RWPE2 (cell line): ENCODE measurements at regions not wholly inside any gene's neighbourhood (a gene's known extent, or its start where the extent isn't known, plus 50 kb on each side); places are given as distances from the start of the nearest gene placed in this dataset.
A peak's percentile ranks its signal among the peaks of the same experiment; 100 is the strongest.

Experiments used
- ATAC-seq: fragments of 200-7000 bp; cut with Tn5 transposase; 3 replicates; pipeline ENCODE4 v1.9.1; 2021; ENCODE audit warnings: low read depth
- DNase-seq: peaks from one replicate; pipeline ENCODE4 v3.0.0-alpha.2; 2020; ENCODE audit warnings: low spot score
- H3K27ac ChIP-seq: fragments of 450-650 bp; 2 replicates; pipeline ENCODE4 v1.5.1; 2017; ENCODE audit warnings: mild to moderate bottlenecking; ENCODE audit not compliant: poor library complexity, severe bottlenecking
- H3K27me3 ChIP-seq: fragments of 250-450 bp; sonication (Bioruptor Pico); 2 replicates; pipeline ENCODE4 v1.5.1; 2021; ENCODE audit warnings: mild to moderate bottlenecking, moderate library complexity; ENCODE audit not compliant: insufficient read depth, poor library complexity, severe bottlenecking
- H3K36me3 ChIP-seq: fragments of 250-450 bp; sonication (Bioruptor Pico); 2 replicates; pipeline ENCODE4 v1.5.1; 2020; ENCODE audit warnings: low read depth, mild to moderate bottlenecking, moderate library complexity
- H3K4me1 ChIP-seq: fragments of 250-450 bp; sonication (Bioruptor Pico); 2 replicates; pipeline ENCODE4 v1.5.1; 2021; ENCODE audit warnings: mild to moderate bottlenecking, moderate library complexity; ENCODE audit not compliant: insufficient read depth, poor library complexity, severe bottlenecking
- H3K4me3 ChIP-seq: fragments of 250-450 bp; sonication (Bioruptor Pico); 2 replicates; pipeline ENCODE4 v1.5.1; 2021; ENCODE audit warnings: mild to moderate bottlenecking, moderate library complexity; ENCODE audit not compliant: severe bottlenecking
- H3K9me3 ChIP-seq: fragments of 250-450 bp; sonication (Bioruptor Pico); 2 replicates; pipeline ENCODE4 v1.5.1; 2021; ENCODE audit warnings: mild to moderate bottlenecking, moderate library complexity; ENCODE audit not compliant: severe bottlenecking
- CTCF ChIP-seq: fragments of 450-650 bp; IDR thresholded peaks from one replicate; pipeline ENCODE4 v1.5.1; 2017; ENCODE audit warnings: mild to moderate bottlenecking, moderate library complexity; ENCODE audit not compliant: poor library complexity, severe bottlenecking

GRCh38 chr20:1845163-1845523, 50.1 kb upstream of the SIRPA start:
- Histone ChIP-seq H3K9me3 (no peaks in the 10 kb centered on the region), H3K27ac (no peak overlapping the region), H3K4me1 (peaks cover 16% of the 10 kb centered on the region), H3K4me3 (no peak overlapping the region), H3K27me3 (no peaks in the 10 kb centered on the region), H3K36me3 (no peaks in the 10 kb centered on the region)
- TF ChIP-seq CTCF: no peak
- DNase-seq (no peak), ATAC-seq (no peak)

- H3K27ac ChIP-seq: no peak overlapping the region
- no peaks in the 10 kb centered on the region for H3K9me3 ChIP-seq
- no peak for ATAC-seq
- DNase-seq: no peak
- no peak overlapping the region for H3K4me3 ChIP-seq
- H3K27me3 ChIP-seq: no peaks in the 10 kb centered on the region
- no peak for TF ChIP-seq CTCF
- peaks cover 16% of the 10 kb centered on the region for H3K4me1 ChIP-seq
- no peaks in the 10 kb centered on the region for H3K36me3 ChIP-seq
These were observed 50.7 kb upstream of the SIRPA start for GRCh38 chr20:1844325-1845162.

GRCh38 chr20:1842281-1842680, 52.9 kb upstream of the SIRPA start:
- H3K4me3 ChIP-seq: no peak overlapping the region
- DNase-seq (no peak), ATAC-seq (no peak)
- no peaks in the 10 kb centered on the region for H3K27me3 ChIP-seq
- H3K4me1 ChIP-seq: peaks cover 16% of the 10 kb centered on the region
- H3K36me3 ChIP-seq: no peaks in the 10 kb centered on the region
- TF ChIP-seq CTCF: no peak
- no peak overlapping the region for H3K27ac ChIP-seq
- no peaks in the 10 kb centered on the region for H3K9me3 ChIP-seq

GRCh38 chr20:1841554-1842140, 53.6 kb upstream of the SIRPA start:
- TF ChIP-seq CTCF: no peak
- ATAC-seq: peak; percentile 55
- Histone ChIP-seq H3K4me1 (peaks cover 16% of the 10 kb centered on the region), H3K36me3 (no peaks in the 10 kb centered on the region), H3K27me3 (no peaks in the 10 kb centered on the region), H3K9me3 (no peaks in the 10 kb centered on the region), H3K27ac (peak overlapping the region; percentile 18), H3K4me3 (no peak overlapping the region)
- DNase-seq: no peak
